ENCODE measurements at regions not wholly inside any gene's neighbourhood (a gene's known extent, or its start where the extent isn't known, plus 50 kb on each side); places are given as distances from the start of the nearest gene placed in this dataset.
"Not testable (repeated sequence)": the region's sequence is repeated elsewhere in the genome, so short reads cannot be mapped to it uniquely, and the experiment has no call there.

DNA sequence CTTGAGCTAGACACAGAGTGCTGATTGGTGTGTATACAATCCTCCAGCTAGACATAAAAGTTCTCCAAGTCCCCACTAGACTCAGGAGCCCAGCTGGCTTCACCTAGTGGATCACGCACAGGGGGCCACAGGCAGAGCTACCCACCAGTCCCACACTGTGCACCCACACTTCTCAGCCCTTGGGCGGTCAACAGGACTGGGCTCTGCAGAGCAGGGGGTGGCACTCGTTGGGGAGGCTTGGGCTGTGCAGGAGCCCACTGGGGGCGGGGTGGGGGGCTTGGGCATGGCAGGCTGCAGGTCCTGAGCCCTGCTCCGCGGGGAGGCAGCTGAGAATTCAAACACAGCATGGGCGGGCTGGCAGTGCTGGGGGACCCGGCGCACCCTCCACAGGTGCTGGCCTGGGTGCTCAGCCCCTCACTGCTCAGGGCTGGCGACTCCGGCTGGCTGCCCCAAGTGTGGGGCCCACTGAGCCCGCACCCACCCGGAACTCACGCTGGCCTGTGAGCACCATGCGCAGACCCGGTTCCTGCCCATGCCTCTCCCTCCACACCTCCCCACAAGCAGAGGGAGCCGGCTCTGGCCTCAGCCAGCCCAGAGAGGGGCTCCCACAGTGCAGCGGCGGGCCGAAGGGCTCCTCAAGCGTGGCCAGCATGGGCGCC is 873.8 kb downstream of the PCDH17 start:
- DNase-seq, result not testable (repeated sequence)

DNA sequence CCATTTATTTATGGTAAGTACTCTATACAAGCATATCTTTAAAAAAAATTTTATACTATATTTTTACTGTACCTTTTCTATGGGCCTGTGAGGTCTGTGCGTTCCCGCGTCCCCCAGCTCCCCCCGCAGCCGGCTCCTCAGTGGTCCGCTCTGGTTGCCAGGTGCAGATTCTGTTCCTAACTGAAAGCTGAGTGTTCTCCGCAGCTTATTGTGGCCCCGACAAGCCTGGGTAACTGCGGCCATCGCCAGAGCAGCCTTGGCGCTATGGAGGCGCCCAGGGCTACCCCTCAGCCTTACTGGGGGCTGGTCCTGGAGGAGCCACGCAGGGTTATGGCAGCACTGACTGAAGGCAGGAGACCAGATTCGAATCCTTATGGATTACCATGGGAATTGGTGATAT is 896.8 kb downstream of the PCDH17 start:
- DNase-seq, result no peak

DNA sequence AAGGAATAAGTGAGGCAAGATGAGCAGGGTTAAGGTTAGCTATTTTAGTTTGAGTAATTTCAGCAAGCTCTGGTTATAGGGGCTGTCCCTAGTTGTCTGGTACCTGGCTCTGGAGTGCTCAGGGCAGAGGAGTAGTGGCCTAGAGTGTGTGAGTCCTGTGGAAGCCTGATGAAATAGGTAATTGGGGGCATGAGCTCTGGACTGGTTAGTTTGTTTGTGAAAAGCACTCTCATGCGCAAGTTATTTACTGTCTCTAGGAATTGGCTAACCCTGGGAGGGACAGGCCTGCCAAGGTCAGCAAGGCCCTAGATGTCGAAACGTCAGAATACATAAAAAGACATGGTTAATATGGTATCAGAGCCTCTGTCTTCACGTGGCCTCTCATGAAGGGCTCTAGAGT is 900.1 kb downstream of the PCDH17 start:
- no peak for DNase-seq

DNA sequence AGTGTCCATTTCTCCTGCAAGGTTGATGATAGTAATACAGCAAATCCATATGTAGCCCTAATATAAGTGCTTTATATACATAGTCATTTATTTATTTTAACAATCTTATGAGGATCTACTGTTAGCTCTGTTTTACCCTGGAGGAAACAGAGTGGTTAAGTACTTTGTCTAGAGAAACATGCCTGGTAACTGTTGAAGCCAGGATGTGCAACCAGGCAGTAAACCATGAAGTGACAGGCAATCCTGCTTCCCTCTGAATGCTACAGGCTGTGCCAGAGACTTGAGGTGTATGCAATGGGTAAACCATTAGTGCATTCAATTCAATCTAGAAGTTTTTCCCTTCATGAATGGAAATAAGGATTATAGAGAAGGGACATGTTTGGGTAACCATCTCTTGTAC is 911.0 kb downstream of the PCDH17 start:
- no peak for DNase-seq

DNA sequence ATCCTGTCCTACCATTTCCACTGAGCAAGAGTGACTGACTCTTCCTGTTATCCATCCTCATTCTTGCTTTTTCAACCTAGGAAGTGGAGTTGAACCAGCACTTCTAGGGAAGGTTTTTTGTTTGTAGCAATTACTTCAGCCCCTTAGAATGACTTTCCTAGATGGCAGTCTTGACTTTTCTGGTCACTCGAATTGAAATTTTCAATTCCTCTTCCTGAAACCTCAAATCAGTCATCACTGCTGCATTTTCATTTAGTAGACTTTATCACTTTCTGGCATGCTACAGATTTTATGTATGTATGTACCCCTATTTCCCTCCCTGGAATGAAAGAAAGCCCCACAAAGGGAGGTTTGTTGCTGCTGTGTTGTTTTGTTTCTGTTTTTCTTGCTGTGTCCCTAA is 915.9 kb downstream of the PCDH17 start:
- DNase-seq, result no peak

DNA sequence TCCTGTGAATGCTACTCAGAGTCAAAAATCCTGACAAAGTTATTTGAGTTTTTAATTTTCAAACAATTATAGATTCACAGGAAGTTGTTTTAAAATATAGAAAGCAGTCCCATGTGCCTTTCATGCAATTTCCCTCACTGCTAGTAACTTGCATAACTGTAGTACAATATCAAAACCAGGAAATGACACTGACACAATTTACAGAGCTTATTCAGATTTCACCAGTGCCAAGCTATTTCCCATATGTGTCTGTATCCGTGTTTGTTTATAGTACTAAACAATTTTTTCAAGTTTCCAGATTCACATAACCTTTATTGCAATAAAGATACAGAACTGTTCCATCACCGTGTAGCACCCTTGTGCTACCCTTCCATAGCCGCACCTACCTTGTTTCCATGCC is 934.6 kb downstream of the PCDH17 start:
- DNase-seq, result no peak

DNA sequence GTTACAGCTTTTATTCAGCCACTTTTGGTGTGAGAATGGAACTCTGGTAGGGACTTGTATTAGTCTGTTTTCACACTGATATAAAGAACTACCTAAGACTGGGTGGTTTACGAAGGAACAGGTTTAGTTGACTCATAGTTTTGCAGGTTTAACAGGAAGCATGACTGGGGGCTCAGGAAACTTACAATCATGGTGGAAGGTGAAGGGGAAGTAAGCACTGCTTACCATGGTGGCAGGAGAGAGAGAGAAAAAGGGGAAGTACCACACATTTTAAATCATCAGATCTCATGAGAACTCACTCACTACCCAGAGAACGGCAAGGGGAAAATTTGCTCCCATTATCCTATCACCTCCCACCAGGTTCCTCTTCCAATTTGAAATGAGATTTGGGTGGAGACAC is 942.2 kb downstream of the PCDH17 start:
- no peak for DNase-seq

DNA sequence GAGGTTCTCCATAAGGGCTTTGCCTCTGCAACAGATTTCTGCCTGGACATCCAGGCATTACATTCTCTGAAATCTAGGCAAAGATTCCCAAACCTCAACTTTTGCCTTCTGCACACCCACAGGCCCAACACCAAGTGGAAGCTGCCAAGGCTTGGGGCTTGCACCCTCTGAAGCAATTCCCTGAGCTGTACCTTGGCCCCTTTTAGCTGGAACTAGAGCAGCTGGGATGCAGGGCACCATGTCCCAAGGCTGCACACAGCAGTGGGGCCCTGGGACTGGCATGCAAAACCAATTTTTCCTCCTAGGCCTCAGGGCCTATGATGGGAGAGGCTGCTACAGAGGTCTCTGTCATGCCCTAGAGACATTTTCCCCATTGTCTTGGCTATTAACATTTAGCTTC is 943.2 kb downstream of the PCDH17 start:
- no peak for DNase-seq

DNA sequence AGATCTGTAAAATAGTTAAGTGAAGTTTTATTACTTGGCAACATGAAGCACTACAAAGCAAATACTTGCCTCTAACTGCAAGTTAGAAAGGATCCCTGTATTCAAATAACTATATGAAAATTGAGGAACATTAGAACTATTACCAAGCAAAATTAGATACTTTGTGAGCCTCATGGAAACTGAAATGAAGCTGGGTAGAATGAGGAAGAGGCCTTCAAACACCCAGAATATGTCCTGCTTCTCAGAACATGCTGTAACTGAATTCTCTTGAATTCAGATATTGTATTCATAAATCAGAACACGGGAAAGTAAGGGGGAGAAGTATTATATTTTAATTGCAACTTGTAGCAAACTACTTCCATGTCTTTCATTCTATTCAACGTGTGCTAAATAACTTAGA is 947.9 kb downstream of the PCDH17 start:
- DNase-seq, result no peak

DNA sequence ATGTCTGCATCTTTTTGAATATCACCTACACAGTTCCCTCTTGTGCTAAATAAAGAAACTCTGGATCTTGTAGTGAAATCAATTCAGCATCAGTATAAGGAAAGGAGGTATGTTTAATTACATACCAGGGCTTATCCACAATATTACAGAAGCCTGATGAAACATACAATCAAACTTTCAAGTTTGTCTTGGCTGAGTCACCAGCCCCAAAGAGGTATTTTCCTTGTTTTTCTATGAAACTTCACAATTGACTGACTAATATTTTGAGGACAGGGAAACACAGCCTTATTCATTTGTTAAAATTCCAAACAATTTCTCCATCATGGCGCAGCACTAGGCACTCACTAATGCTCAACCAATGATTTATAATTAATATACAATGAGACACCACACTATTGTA is 952.4 kb downstream of the PCDH17 start:
- DNase-seq, result no peak

DNA sequence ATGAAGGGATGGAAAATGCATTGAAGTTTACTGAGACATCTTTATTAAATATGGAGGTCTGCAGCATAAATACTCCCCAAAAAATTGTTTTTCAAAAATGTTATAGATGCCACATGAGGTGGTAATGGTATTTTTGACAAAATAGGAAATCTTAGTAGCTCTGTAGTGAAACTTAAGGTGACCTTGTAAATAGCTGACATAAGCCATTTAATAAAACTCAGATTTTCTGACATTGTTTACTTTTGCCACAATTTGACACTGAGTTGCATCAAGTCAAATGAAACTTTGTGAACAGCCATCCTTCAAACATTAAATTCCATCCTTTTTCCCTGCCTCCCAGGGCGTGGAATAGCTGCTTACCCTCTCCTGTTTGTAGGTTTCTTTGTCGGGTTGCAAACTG is 953.1 kb downstream of the PCDH17 start:
- no peak for DNase-seq

DNA sequence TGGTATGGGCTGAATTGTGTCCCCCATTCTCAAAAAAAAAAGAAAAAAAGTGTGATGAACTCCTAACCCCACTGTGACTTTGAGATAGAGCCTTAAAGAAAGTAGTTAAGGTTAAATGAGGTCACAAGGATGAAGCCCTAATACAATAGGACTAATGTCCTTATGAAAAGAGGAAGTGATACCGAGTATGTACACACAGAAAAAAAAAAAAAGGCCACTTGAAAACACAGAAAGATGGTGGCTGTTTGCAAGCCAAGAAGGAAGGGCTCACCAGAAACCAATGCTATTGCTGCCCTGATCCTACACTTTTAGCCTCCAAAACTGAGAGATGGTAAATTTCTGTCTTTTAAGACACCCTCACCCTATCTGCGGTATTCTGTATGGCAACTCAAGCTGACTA is 955.6 kb downstream of the PCDH17 start:
- DNase-seq, result no peak

DNA sequence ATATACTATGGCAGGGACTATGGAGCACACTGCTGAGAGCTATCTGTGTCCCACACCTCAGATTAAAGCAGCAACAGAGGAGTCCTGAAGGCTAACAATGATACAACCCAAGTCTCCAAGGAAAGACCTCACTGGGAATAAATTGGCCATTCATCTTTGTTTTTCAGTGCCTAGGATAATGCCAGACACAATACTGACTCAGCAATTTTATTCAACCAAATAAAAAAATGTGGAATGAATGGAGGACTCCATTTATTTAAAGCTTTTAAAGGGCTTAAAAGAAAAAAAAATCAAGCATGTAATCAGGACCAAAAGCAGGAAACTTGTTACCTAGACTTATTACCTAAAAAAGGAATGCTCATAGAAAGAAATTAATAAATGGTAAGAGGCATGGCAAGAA is 960.5 kb downstream of the PCDH17 start:
- no peak for DNase-seq

DNA sequence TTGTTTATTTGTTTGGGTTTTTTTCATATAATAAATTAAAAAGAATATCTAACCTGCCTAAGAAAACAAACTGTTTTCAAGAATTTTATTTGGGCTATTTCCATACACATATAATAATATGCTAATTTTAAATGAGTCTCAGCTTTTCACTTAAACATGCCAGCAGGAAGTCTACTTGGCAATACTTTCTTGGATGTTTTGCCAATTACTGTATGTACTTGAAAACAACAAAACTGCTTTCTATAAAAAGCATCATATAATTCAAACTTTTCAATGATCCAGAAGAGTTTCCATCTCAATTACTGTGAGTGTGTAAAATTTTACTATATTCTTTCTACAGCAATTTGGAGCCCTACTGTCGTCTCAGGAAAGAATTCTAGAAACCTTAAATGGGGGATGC is 961.2 kb downstream of the PCDH17 start:
- no peak for DNase-seq

DNA sequence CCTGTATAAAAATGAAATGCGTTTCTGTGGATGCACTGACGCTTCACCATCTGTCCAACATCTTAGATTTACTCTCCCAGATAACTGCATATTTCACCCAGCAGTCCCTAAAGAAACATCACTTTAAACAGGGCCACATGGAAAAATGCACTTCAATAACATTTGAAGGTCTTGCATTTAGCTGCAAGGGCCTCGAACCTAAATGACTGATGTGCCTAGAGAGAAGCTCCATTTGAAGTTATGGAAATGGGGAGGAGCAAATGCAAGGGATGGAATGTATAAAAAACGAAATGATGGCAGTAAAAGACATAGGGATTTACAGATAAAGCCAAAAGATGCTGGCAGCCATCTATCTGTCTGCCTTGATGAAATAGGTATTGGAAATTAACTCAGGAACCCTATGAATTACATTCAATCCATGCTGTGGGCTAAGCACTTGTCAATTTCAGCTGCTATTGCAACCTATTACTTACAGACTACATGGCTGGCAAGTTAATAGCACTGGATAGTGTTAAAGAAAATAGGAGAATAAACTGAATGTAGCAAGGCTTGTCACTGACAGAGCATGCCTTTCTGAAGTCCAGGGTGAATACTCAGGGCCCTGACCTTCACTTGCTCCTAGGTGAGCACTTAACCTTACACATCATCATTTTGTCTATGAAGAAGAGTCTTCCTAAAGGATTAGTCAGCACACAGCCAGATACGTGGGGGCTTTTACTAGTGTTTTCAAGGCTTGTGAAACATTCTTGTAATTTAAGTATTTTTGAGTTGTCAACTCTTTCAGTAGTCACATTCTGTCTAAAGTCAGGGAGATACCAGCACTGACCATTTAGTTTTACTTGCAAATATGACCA is 963.4 kb downstream of the PCDH17 start:
- no peak for DNase-seq

DNA sequence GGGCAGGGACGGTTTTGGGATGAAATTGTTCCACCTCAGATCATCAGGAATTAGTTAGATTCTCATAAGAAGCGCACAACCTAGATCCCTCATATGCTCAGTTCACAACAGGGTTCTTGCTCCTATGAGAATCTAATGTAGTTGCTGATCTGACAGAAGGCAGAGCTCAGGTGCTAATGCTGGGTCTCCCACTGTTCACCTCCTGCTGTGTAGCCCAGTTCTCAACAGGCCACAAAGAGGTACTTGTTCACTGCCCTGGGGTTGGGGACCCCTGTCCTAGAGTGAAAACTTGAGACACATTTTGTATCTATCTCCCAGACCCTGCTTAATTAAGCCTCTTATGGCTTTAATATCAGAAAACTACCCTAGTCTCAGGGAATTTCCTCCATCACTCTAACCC is 966.0 kb downstream of the PCDH17 start:
- DNase-seq, result no peak

DNA sequence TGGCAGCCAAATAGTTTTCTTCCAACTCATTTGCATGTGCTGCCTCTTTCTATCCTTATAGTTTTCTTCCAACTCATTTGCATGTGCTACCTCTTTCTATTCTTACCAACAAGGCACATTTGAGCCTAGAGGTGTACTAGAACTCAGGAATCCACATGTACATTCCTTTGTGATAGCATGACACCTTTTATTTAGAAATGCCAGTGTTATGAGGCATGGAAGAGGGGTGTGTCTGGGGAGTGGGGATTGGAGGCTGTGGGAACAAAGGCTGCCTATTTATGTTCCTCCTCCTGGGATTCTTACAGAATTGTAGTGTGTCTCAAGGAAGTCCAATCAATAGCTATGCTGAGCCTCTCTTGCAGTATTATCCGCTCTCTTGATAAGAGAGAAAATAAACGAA is 966.7 kb downstream of the PCDH17 start:
- DNase-seq, result no peak

DNA sequence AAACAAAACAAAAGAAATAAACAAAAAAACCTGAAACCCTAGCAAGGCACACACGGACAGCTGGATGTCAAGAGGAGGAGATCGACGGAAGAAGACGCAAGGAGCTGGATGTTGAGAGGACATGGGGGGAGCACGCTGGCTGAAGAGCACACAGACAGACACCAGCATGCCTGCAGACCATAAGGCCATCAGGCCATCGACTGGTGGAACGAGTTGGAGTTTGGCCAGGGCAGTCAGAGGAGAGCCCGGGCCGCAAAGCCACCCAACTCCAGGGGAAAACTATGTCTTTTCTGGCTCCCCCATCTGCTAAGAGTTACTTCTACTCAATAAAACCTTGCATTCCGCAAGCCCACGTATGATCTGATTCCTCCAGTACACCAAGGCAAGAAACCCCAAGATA is 979.6 kb downstream of the PCDH17 start:
- DNase-seq, result no peak

DNA sequence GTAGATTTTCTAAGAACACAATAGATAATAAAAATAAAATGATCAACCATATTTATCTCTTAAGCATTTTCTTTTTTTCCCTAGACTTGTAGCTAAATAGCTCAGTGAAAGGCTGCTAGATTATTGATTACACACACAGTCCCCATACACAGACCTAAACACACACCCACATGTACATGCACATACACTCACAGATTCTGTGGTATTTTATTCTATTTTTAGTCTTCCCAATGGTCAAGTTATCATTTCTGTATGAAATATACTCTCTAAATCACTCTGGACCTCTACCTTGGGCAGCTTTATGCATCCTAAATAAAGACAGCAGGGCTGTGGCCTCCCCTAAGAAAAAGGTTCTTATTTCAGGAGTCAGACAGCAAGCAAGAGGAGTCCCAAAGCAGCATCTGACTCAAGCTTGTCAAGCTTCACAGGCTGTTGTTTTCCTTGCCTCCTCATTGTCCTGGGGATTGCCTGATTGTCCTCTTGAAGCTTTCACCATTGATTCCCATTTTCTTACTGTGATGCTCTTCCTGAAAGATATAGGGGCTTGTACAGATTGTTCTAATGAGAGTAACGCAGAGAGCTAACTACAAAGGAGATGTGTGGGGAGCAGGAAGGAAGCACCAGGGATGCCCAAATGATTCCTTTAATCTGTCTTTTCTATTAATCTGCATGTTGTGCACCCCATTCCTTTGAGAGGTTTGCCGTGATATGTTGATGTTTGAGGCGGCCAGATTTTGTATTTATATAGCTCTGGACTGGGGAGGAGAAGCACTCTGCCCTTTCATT is 986.5 kb downstream of the PCDH17 start:
- no peak for DNase-seq

DNA sequence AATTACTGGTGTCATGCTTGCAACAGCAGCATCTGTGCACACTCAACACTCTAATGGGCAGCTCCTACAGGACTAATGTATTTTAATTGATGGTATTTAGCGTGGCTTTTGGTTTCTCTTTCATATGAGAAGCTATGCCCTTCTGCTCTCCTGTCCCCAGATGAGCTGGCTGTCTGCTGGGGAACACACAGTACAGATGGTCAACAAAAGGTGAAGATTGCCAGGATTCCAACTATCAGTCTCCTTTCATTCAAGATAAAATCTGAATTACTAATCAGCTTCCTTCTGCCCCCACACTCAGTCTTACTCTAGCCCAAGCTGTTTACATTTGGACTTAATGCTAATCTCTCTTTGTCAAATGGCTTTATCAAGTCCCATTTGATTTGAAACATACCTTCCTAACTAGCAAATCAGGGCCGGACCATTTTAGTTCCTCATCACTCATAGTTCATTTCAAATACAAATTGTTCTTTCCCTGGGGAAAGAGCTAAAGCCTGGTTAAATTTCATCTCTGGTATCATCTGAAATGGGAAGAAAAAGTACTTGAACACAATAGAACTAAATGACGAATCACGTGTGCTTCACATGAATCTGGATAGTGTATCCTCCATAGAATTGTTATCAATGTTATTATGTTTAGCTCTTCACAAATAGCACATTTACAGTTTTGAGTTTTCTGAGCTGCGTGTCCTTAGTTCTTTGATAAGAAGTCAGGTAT is 988.0 kb downstream of the PCDH17 start:
- DNase-seq, result no peak

DNA sequence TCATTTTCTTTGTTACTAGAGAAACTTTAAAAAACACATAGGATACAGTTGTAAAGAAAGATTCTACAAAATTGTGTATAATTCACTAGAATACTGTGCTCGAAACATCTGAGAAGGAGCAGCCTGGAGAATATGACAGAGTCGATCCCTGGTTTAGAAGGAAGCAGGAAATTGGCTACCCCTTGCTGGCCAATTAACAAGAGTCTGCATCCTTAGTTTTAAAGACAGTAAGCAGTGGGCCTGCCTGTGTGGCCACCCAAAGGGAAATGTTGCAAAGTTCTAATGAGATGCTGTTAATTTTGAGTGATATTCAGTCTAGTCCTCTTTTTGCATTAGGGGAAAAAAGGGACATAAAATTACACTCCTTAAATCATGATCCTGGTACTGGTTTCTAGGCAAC is 988.6 kb downstream of the PCDH17 start:
- DNase-seq, result no peak

DNA sequence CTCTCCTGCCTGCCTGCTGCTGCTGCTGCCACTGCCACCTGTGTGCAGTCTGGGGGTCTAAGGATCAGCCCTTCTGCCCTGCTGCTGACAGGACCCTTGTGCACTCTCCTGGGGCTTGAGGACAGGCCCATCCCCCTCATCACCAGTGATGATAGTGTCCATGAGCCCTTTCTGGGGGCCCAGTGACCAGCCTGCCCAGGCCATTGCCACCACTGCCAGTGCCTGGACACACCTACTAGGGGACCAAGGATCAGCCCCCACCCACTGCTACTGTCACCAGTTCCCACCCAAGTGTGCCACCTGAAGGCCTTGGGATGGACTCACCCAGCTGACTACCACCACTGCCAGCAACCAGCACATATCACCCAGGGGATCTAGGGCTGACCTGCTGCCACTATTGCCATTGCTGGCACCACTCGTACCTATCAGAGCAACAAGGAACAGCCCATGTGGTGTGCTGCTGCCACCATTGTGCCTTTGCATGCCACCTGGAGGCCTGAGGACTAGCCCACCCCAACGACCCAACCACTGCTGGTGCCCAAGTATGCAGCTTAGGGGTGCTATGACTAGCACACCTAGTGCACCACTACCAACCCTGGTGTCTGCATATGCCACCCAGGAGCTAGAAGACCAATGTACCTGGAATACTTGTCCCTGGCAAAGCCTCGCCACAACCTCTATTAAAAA is 994.3 kb downstream of the PCDH17 start:
- no peak for DNase-seq

DNA sequence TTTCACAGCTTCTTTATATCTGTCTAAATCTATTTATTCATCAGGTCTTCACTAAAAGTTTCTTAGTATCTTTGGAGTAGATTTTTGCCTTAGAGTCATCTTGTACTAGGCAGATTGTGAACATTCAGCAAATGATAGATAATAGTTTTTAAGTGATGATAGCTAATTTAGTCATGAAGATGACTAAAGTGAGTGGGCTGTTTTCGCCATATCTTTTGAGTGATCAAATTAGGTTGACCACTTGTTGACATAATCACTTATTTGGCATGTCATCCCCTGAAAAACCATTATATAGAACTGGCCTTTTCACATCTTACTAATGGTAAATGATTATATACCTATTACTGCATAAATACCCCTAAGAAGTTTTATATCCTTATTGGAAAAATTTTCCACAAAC is 999.2 kb downstream of the PCDH17 start:
- DNase-seq, result no peak
